DND-41 (cell line): ENCODE measurements at regions not wholly inside any gene's neighbourhood (a gene's known extent, or its start where the extent isn't known, plus 50 kb on each side); places are given as distances from the start of the nearest gene placed in this dataset.

Source experiments
- ATAC-seq: fragments of 200-7000 bp; cut with Tn5 transposase; 3 replicates; pipeline ENCODE4 v1.9.1; 2021; ENCODE audit warnings: low read depth; ENCODE audit not compliant: insufficient read depth
- DNase-seq: peaks from one replicate; pipeline ENCODE4 v3.0.0-alpha.2; 2020
- H2AFZ ChIP-seq: 2 replicates; pipeline ENCODE4 v1.6.0; 2012; ENCODE audit warnings: low read depth, low read length
- H3K27ac ChIP-seq: 2 replicates; pipeline ENCODE4 v1.5.1; 2012; ENCODE audit warnings: low read length, inconsistent platforms
- H3K27me3 ChIP-seq: fragments of 200-600 bp; sonication (generic); 2 replicates; pipeline ENCODE4 v1.6.0; 2012; ENCODE audit warnings: low read length, mild to moderate bottlenecking, inconsistent platforms; ENCODE audit not compliant: insufficient read depth, poor library complexity
- H3K36me3 ChIP-seq: 2 replicates; pipeline ENCODE4 v1.5.1; 2012; ENCODE audit warnings: low read length, inconsistent platforms; ENCODE audit not compliant: insufficient read depth
- H3K4me1 ChIP-seq: 2 replicates; pipeline ENCODE4 v1.5.1; 2012; ENCODE audit warnings: mild to moderate bottlenecking, low read length; ENCODE audit not compliant: insufficient read depth
- H3K4me2 ChIP-seq: 2 replicates; pipeline ENCODE4 v1.6.0; 2012; ENCODE audit warnings: mild to moderate bottlenecking, moderate library complexity, low read length, inconsistent platforms; ENCODE audit not compliant: insufficient read depth
- H3K4me3 ChIP-seq, 2 experiments: fragments of 200-600 bp in 1 of 2; shearing (Covaris generic) in 1 of 2; 2 replicates each; pipeline ENCODE4 v1.5.1; 2012 to 2016; ENCODE audit warnings: inconsistent platforms in 2 of 2, low read length in 2 of 2, mild to moderate bottlenecking in 2 of 2, low read depth in 1 of 2, moderate library complexity in 1 of 2
- H3K79me2 ChIP-seq: 2 replicates; pipeline ENCODE4 v1.6.0; 2012; ENCODE audit warnings: low read length, inconsistent platforms; ENCODE audit not compliant: insufficient read depth
- H3K9ac ChIP-seq: 2 replicates; pipeline ENCODE4 v1.6.0; 2012; ENCODE audit warnings: low read depth, mild to moderate bottlenecking, inconsistent platforms, low read length, moderate library complexity
- H3K9me3 ChIP-seq: 2 replicates; pipeline ENCODE4 v1.5.1; 2012; ENCODE audit warnings: low read length, moderate library complexity, mild to moderate bottlenecking, inconsistent platforms; ENCODE audit not compliant: insufficient read depth, severe bottlenecking
- H4K20me1 ChIP-seq: 2 replicates; pipeline ENCODE4 v1.6.0; 2012; ENCODE audit warnings: low read length; ENCODE audit not compliant: insufficient read depth
- CTCF ChIP-seq: IDR thresholded peaks from 2 replicates; pipeline ENCODE4 v1.5.1; 2012; ENCODE audit warnings: borderline replicate concordance, low read length, moderate library complexity, mild to moderate bottlenecking; ENCODE audit not compliant: poor library complexity, severe bottlenecking; ENCODE audit errors: extremely low read depth
- EZH2 ChIP-seq: IDR thresholded peaks from 3 replicates; pipeline ENCODE4 v1.6.1; 2012; ENCODE audit warnings: borderline replicate concordance, low read depth, mild to moderate bottlenecking, moderate library complexity, low read length, inconsistent platforms; ENCODE audit not compliant: severe bottlenecking

- Histone ChIP-seq H3K79me2 (no peaks in the 10 kb centered on the region), H3K9me3 (no peaks in the 10 kb centered on the region), H3K36me3 (no peaks in the 10 kb centered on the region), H3K4me1 (no peaks in the 10 kb centered on the region), H3K27me3 (no peaks in the 10 kb centered on the region), H3K27ac (no peak overlapping the region), H2AFZ (no peak overlapping the region), H4K20me1 (no peaks in the 10 kb centered on the region), H3K4me2 (no peak overlapping the region), H3K9ac (no peak overlapping the region), H3K4me3 (no peak overlapping the region)
- no peak for TF ChIP-seq EZH2
- no peak for TF ChIP-seq CTCF
- DNase-seq, result no peak
- no peak for ATAC-seq
Observed at GRCh38 chr4:34814266-34814665, 1430.0 kb downstream of the ARAP2 start.

DNA sequence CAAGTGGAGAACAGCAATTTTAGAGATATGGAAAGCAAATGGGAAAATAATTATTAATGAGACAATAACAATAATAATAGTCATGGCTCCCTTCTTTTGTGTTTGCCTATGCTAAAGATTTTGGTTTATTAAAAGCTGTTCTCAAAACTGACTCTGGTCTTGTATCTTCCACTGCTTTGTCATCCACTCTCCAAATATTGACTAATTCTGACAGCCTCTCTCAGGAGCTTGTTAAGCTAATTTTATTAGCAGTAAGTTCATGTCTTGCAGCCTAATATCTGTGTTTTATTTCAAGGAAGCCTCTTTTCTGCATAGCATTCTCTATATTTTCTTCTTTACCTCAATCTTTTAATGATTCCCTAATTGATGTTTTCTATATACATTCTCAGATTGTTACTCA is 1419.8 kb downstream of the ARAP2 start:
- no peaks in the 10 kb centered on the region for H3K9me3 ChIP-seq
- no peaks in the 10 kb centered on the region for H3K79me2 ChIP-seq
- H3K4me1 ChIP-seq, result no peaks in the 10 kb centered on the region
- no peak overlapping the region for H3K4me2 ChIP-seq
- no peaks in the 10 kb centered on the region for H4K20me1 ChIP-seq
- H3K4me3 ChIP-seq, result no peak overlapping the region
- no peaks in the 10 kb centered on the region for H3K27me3 ChIP-seq
- no peak overlapping the region for H3K9ac ChIP-seq
- DNase-seq (no peak), ATAC-seq (no peak)
- TF ChIP-seq CTCF (no peak), EZH2 (no peak)
- H2AFZ ChIP-seq, result no peak overlapping the region
- H3K27ac ChIP-seq, result no peak overlapping the region
- no peaks in the 10 kb centered on the region for H3K36me3 ChIP-seq

DNA sequence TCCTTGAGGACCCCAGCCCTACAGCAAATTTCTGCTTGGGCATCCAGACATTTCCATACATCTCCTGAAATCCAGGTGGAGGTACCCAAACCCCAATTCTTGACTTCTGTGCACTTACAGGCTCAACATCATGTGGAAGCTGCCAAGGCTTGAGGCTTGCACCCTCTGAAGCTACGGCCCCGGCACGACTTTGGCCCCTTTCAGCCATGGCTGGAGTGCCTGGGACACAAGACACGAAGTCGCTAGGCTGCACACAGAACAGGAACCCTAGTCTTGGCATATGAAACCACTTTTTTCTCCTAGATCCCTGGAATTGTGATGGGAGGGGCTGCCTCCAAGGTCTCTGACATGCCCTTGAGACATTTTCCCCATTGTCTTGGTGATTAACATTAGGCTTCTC is 1417.7 kb downstream of the ARAP2 start:
- H4K20me1 ChIP-seq, result no peaks in the 10 kb centered on the region
- H3K9ac ChIP-seq, result no peak overlapping the region
- no peaks in the 10 kb centered on the region for H3K9me3 ChIP-seq
- H3K27me3 ChIP-seq, result no peaks in the 10 kb centered on the region
- no peaks in the 10 kb centered on the region for H3K4me1 ChIP-seq
- H3K79me2 ChIP-seq, result no peaks in the 10 kb centered on the region
- no peak overlapping the region for H3K27ac ChIP-seq
- no peak overlapping the region for H2AFZ ChIP-seq
- ATAC-seq, result no peak
- no peak overlapping the region for H3K4me2 ChIP-seq
- no peak overlapping the region for H3K4me3 ChIP-seq
- TF ChIP-seq CTCF (no peak), EZH2 (no peak)
- no peak for DNase-seq
- H3K36me3 ChIP-seq, result no peaks in the 10 kb centered on the region

DNA sequence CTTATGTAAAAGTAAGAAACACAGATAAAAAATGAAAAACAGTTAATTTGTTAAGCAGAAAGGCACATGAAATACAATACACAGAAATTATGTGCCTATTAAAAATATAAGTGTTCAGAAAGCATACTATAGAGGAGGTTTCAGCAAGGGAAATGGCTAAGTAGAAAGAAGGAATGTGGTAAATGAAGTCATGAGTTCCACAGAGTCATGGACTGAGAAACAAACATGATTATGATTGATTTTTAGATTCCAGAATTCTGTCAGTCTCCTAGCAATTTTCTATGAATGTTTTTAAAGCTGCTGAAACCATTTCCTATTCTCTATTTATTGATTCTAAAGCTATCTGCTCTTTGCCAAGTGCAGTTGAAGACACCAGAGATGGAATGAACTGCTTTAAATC is 1398.4 kb downstream of the ARAP2 start:
- no peak for DNase-seq
- Histone ChIP-seq H3K27me3 (no peaks in the 10 kb centered on the region), H4K20me1 (no peaks in the 10 kb centered on the region), H3K4me2 (no peak overlapping the region), H3K9me3 (no peaks in the 10 kb centered on the region), H2AFZ (no peak overlapping the region), H3K79me2 (no peaks in the 10 kb centered on the region), H3K27ac (no peak overlapping the region), H3K9ac (no peak overlapping the region), H3K4me3 (no peak overlapping the region), H3K4me1 (no peaks in the 10 kb centered on the region), H3K36me3 (no peaks in the 10 kb centered on the region)
- ATAC-seq, result no peak
- TF ChIP-seq CTCF (no peak), EZH2 (no peak)
